SIG-M5 treated with dmso at 0.1 percent for 504 hours (cell line): ENCODE measurements at regions not wholly inside any gene's neighbourhood (a gene's known extent, or its start where the extent isn't known, plus 50 kb on each side); places are given as distances from the start of the nearest gene placed in this dataset.

Experiments
- DNase-seq: peaks from one replicate; lab custom pipeline; 2025; ENCODE audit not compliant: unreplicated experiment; lab: John Stamatoyannopoulos, UW

DNA sequence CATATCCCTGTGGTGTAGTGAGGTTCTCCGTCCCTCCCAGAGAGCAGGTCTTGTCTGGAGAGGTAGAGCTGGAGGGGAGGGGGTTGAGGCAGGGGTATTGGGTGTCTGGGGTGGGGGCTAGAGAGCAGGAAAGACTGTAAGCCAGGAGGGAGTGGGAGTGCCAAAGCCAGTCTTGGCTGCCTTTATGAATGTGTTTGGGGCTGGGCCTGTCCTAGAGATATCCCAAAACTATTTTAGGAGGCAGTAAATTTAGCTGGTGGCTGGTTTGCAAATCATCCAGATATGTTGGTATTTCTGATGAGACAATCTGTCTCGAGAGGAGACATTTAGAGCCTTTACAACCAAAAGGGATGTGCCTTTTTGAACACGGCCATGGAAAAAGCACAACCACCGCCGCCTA is 166.6 kb downstream of the TLE3 start:
- no peak for DNase-seq

DNA sequence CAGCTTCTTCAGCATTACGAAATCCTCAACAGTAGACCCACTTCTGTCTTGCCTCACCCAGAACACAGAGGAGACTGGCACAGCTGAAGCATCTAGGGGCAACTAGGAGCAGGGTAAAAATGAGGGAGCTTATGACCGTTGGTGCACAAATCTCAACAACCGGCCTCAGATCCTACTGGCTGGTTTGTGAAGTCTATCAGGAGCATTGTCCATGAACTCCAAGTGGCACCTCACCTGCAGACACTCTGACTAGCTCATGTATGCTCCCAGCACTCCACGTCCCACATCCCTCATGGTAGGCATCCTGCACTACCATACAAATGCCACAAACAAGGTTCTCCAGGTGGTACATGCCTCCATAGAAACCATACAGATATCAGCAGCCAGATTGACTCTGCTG is 163.1 kb downstream of the TLE3 start:
- no peak for DNase-seq

- no peak for DNase-seq
Measured at GRCh38 chr15:69939513-69940440, 157.9 kb downstream of the TLE3 start.

- DNase-seq: no peak
Measured at GRCh38 chr15:69940441-69941300, 157.0 kb downstream of the TLE3 start.

DNA sequence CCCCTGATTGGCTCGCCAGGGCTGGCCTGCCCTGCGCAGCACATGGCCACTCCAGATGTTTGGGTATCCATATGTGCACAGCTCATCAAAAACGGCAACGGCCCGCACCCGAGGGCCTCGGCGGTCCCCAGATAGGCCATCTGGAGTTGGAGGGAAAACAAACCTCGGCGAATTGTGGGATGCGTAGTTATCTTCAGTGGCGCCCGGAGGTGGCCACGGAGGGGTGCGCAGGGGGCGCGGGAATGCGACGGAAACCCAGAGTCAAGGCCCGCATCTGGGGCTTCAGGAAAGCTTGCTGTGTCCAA is 156.5 kb downstream of the TLE3 start:
- DNase-seq: no peak

GRCh38 chr15:69941706-69942495 is 155.8 kb downstream of the TLE3 start:
- no peak for DNase-seq

- no peak for DNase-seq
Measured at GRCh38 chr15:69943637-69944036, 154.1 kb downstream of the TLE3 start.

GRCh38 chr15:69945729-69946128 is 152.0 kb downstream of the TLE3 start:
- DNase-seq: no peak

DNA sequence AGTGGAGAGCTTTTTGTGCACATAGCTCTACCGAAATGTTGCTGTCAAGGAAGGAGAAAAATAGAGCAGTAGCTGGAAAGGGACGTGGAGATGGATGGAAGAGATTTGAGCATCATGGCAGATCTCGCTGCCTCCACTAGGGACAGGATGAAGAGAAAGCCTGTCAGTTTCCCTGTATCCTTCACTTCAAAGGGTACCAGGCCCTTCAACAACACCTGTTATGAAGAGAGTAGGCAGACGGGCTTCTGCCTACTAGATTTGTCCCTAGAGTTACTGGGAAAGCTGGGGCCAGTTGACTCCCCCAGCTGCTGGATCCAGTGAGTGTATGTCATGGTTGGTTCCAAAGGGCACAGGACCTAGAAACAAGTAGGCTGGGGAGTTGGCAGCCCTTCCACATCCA is 150.8 kb downstream of the TLE3 start:
- no peak for DNase-seq

- DNase-seq: no peak
Measured at GRCh38 chr15:69947394-69947793, 150.3 kb downstream of the TLE3 start.

DNA sequence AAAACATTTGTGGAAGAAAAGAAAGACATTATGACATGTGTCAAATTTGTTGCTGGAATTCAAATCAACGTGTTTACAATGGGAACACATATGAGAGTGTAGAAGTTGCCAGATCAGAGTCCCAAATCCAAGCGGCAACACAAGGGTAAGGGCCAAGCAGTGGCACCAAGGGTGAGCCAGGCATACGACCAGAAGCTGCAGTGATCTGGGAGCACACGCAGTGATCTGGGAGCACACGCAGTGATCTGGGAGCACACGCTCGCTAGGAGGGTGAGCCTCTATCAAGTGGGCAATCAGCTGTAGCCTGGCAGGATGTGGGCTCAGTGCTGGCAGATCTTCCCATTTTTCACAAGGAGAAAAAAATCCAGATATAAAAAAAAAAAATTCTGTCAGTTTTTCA is 148.2 kb downstream of the TLE3 start:
- DNase-seq: no peak

DNA sequence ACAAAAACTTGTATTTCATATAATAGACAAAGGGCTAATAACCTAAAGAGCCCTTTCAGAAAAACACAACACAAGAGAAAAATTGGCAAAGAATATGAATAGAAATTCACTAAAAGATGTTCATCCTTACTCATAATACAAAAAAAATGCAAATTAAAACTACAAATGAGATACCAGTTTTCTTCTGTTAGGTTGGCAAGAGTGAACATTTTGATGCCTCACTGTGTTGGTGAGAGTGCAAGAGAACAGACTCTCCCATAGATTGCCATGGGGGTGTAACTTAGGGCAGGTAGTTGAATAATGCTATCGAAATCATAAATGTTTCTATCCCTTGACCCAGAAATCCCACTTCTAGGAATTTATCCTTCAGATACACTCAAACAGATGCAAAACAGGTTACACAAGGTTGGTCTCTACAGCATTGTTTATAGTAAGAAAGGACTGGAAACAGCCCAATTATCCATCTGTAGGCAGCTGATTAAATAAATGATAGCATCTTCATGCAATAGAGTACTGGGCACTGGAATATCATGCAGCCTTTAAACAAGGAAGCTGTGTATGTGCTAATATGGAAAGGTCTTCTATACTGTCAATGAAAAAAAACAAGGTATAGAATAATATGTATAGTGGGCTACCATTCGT is 146.3 kb downstream of the TLE3 start:
- DNase-seq: no peak

- no peak for DNase-seq
Measured at GRCh38 chr15:69951898-69952555, 145.7 kb downstream of the TLE3 start.

DNA sequence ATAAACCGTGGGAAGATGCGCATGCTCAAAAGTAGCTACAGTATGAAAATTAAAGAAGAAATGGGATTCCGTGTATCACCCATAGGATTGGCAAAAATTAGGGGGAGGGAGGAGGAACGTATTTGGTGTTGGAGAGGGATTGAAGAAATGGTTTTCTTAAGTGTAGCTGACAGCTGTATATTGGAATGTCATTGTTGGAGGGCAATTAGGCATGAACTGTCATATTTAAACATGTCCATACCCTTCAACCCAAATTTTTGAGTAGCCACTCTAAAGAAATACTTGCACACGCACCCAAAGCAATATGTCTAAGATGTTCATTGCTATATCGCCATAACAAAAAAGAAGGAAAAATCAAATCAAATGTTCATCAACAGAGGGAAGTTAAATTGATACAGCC is 144.7 kb downstream of the TLE3 start:
- DNase-seq: no peak

DNA sequence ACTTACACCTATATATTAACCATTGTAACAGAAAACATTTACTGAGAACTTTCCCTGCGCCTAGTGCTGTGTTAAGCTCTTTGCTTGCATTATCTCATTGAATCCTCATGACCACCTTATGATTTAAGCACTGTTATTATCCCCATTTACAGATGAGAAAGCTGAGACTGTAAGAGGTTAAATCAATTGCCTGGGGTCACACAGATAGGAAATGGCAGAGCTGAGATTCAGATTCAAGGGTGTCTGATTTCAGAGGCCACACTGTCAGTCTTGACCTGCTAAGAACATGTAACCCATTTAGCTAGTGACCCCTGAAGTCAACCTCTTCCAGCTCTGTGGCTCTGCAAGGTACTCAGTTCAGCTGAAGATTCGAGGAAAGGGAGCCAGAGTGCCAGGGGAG is 143.9 kb downstream of the TLE3 start:
- no peak for DNase-seq

DNA sequence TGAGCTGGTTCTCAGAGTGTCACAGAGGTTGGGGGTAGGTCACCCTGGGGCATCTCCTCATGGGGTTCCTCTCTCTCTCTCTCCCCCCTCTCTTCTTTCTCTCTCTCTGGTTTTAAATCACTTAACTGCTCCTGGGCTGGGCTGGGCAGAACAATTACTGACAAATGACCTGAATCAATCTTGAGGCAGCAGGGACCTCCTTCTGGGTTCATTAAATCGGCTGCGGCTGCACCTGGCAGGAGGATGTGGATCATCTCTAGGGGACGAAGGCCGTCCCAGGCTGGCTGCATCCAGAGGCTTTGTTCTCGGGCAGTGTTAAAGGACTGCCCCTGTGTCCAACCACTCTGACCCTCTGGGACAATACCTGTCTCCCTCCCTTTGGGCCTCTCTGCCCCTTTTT is 143.1 kb downstream of the TLE3 start:
- DNase-seq: no peak

DNA sequence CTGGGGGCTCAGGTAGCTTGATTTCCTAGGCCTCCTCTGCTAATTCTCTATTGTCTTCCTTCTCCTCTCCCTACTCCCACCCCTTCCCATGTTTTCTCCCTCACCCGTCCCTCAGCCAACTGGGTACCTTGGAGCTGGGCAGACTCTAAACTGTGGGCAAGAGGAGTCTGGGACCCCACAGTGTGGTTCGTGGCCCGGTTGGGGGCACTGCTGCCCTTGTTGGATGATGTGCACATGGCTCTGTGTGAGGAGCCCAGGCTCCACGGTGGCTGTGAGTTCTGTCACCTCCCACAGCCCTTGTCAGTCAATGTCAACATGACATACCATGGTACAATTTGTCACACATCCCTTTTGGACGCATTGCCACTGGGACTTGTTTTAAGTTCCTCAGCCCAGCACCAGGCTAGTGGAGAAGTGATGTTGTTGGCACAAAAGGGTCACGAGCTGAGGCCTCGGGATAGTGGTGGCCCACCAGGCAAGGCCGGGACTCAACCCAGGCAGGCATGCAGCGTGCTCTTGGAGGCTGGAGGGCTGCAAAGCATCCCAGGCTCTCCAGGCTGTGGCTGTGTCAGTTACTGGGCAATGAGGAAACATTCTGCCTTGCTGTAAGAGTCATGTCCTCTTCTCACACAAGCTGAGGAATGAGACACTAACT is 142.3 kb downstream of the TLE3 start:
- DNase-seq: no peak

GRCh38 chr15:69956417-69956816 is 141.3 kb downstream of the TLE3 start:
- no peak for DNase-seq

- DNase-seq: no peak
Measured at GRCh38 chr15:69957175-69957574, 140.5 kb downstream of the TLE3 start.

DNA sequence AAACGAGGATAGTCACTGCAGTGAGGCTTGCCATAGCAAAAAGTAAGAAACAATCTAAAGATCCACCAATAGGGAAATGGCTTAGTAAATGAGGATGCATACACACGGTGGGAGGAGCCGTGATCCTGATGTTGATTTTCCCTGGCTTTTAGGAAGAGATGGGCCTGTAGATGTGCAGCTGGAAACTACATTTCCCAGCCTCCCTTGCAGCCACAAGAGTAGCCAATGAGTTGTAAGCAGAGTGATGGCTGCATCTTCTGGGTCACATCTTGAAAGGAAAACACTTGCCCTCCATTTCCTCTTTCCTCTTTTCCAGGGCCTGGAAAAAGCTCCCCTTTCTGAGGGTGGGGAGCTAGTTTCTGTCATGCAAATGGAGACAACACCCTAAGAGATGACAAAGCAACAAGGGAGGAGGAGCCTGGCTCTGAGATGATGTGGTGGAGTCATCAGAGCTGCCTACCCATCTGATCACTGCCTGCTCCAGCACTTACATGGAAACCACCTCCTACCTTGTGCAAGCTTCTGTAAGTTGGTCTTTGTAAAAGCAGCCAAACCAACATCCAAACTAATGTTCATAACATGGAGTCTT is 139.1 kb downstream of the TLE3 start:
- DNase-seq: no peak
